PFSK-1 (cell line): ENCODE measurements at regions not wholly inside any gene's neighbourhood (a gene's known extent, or its start where the extent isn't known, plus 50 kb on each side); places are given as distances from the start of the nearest gene placed in this dataset.

Experiments
- FOXP2 ChIP-seq: optimal IDR thresholded peaks from 2 replicates; pipeline ENCODE3; 2011; ENCODE audit warnings: borderline replicate concordance, control low read depth, inconsistent platforms; ENCODE audit not compliant: insufficient read depth; ENCODE audit errors: extremely low read length, extremely low read depth
- POLR2AphosphoS5 ChIP-seq: IDR thresholded peaks from 2 replicates; pipeline ENCODE4 v1.6.1; 2012; ENCODE audit warnings: low read depth, mild to moderate bottlenecking, control low read depth, low read length, moderate library complexity
- SIN3A ChIP-seq: IDR thresholded peaks from 2 replicates; pipeline ENCODE4 v1.6.1; 2012; ENCODE audit warnings: mild to moderate bottlenecking, low read length, moderate library complexity, borderline replicate concordance; ENCODE audit not compliant: insufficient read depth
- TAF1 ChIP-seq: IDR thresholded peaks from 2 replicates; pipeline ENCODE4 v1.6.1; 2012; ENCODE audit warnings: low read length, control low read depth, borderline replicate concordance; ENCODE audit not compliant: insufficient read depth
- TF ChIP-seq, protein P1 (sequence below), 2 experiments: IDR thresholded peaks; 2 replicates each; pipeline versions ENCODE4 v1.6.1 to v1.8.0; 2011 to 2012; ENCODE audit warnings: low read depth in 2 of 2, low read length in 2 of 2, control low read depth in 1 of 2, inconsistent platforms in 1 of 2, mild to moderate bottlenecking in 1 of 2, moderate library complexity in 1 of 2; ENCODE audit not compliant: insufficient read depth in 1 of 2

DNA sequence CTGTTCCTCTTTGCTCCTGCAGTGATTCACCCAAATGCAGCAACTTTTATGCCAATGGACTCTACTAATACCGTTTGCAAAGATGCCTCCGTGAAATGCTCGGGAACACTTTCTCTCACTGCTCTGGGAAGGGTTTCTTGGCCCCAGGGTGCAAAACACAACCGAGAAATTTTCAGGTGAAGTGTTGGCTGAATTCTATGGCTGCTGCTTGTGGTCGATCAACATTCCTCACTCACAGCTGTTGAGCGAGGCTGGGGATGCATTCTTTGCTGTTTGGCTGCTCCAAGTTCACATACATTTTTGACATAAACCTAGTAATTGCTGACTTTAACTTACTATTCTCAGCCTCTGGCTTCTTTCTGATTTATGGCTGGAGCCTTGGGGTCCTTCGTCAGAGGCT, 342.0 kb upstream of the CHD6 start:
- TF ChIP-seq FOXP2 (no peak), SIN3A (no peak), POLR2AphosphoS5 (no peak), TAF1 (no peak)
- TF ChIP-seq, protein P1, sequence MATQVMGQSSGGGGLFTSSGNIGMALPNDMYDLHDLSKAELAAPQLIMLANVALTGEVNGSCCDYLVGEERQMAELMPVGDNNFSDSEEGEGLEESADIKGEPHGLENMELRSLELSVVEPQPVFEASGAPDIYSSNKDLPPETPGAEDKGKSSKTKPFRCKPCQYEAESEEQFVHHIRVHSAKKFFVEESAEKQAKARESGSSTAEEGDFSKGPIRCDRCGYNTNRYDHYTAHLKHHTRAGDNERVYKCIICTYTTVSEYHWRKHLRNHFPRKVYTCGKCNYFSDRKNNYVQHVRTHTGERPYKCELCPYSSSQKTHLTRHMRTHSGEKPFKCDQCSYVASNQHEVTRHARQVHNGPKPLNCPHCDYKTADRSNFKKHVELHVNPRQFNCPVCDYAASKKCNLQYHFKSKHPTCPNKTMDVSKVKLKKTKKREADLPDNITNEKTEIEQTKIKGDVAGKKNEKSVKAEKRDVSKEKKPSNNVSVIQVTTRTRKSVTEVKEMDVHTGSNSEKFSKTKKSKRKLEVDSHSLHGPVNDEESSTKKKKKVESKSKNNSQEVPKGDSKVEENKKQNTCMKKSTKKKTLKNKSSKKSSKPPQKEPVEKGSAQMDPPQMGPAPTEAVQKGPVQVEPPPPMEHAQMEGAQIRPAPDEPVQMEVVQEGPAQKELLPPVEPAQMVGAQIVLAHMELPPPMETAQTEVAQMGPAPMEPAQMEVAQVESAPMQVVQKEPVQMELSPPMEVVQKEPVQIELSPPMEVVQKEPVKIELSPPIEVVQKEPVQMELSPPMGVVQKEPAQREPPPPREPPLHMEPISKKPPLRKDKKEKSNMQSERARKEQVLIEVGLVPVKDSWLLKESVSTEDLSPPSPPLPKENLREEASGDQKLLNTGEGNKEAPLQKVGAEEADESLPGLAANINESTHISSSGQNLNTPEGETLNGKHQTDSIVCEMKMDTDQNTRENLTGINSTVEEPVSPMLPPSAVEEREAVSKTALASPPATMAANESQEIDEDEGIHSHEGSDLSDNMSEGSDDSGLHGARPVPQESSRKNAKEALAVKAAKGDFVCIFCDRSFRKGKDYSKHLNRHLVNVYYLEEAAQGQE (IDR thresholded peaks at IDR 0.05; ENCODE audit: insufficient read depth in 1 of 2, low read depth in 2 of 2, low read length in 2 of 2) = no peak

DNA sequence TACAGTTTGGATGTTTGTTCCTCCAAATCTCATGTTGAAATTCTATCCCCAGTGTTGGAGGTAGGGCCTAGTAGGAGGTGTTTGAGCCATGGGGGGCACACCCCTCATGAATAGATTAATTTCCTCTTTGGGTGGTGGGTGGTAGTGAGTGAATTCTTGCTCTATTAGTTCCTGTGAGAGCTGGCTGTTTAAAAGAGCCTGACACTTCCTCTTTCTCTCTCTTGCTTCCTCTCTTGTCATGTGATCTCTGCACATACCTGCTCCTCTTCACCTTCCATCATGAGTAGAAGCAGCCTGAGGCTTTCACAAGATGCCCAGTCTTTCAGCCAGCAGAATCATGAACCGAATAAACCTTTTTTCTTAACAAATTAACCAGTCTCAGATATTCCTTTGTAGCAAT, 340.2 kb upstream of the CHD6 start:
- TF ChIP-seq FOXP2 = no peak
- TF ChIP-seq, protein P1 (IDR thresholded peaks at IDR 0.05; ENCODE audit: insufficient read depth in 1 of 2, low read depth in 2 of 2, low read length in 2 of 2) = no peak
- no peak for TF ChIP-seq TAF1
- no peak for TF ChIP-seq POLR2AphosphoS5
- no peak for TF ChIP-seq SIN3A

DNA sequence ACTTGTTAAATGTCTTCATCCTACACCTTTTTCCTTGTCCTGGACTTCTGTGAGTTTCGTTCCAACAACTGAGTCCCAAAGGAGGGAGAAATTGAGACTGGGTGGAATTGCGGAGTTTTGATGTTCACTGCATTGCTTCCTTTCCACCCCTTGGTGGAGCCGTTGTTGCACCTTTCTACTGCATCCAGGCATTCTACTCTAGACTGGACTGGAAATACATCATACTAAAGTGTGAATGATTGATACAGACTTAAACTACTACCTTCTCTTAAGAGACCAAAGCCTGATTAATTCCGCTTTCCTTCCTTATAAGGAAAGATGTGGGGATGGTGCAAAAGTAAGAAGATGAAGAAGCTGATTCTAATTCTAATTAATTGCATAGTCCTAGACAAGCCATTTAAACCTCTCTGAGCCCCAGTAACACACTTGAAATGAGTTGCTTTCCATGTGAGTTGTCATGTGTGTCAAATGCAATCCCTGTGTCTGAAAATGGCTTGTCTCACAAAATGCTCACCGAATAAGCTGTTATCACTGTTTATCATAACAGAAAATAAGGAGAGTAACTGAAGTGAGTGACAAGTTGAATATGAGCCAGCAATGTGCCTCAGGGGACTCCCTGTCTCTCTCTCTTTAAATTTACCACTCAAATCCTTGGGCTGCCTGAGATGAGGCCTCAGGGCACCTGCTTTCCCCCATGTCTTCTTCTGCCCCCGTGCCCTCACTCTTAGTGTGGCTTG, 338.3 kb upstream of the CHD6 start:
- TF ChIP-seq TAF1 = no peak
- TF ChIP-seq SIN3A = no peak
- TF ChIP-seq FOXP2 = no peak
- TF ChIP-seq, protein P1 (IDR thresholded peaks at IDR 0.05; ENCODE audit: insufficient read depth in 1 of 2, low read depth in 2 of 2, low read length in 2 of 2) = no peak
- no peak for TF ChIP-seq POLR2AphosphoS5

DNA sequence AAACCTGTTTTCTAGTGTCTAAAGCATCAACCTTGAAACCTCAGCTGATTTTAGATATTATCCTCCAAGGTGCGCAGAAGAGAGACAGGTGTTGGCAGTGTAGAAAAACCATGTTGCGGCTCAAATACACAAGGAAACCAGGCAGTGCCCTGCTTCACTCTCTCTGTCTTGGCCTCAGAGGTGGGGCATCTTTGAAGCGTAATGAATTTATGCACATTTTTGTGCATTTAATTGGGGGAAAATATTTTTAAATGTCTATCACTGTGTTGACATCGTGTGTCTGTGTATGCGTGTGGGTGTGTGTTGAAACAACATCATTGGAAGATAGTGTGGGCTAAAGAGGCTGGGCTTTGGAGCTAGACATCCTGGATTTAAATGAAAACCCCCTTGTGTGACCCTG, 334.0 kb upstream of the CHD6 start:
- TF ChIP-seq SIN3A (no peak), TAF1 (no peak), POLR2AphosphoS5 (no peak), FOXP2 (no peak)
- TF ChIP-seq, protein P1 (IDR thresholded peaks at IDR 0.05; ENCODE audit: insufficient read depth in 1 of 2, low read depth in 2 of 2, low read length in 2 of 2) = no peak
